ENCODE measurements at regions not wholly inside any gene's neighbourhood (a gene's known extent, or its start where the extent isn't known, plus 50 kb on each side); places are given as distances from the start of the nearest gene placed in this dataset.

DNA sequence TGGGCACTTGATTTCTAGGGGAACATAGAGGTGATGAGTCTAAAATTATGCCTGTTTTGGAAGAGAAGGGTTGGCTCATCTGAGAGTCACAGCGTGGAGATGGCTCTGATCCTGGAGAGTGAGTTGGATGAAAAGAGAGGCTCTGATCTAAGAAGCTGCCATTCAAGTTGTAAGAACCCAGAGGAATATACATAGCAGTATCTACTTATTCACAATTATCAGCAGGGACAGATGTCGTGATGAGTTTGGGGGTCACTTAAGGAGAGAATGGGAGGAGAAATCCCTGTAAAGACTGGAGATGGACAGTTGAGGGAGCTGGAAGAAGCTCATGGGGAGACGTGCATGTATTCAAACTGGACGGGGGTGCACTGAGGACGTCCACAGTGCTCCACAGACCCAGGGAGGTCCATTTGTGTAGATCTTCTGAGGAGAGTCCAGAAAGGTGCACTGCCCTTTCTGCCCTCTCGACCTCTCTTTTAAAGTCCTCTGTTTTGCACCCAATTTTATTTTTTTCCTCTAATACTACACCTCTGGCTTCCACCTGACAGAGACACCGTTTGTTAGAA lies 124.7 kb upstream of the SSTR4 start:
- TF ChIP-seq CTCF (IDR thresholded peaks at IDR 0.05; ENCODE audit: poor library complexity): no peak
- TF ChIP-seq EZH2phosphoT487 (IDR thresholded peaks at IDR 0.05; ENCODE audit: low read depth, severe bottlenecking, unreplicated experiment): no peak
- TF ChIP-seq EZH2 (IDR thresholded peaks at IDR 0.05; ENCODE audit: borderline replicate concordance): no peak

Measured in hepatocyte (in vitro differentiated cells).